ENCODE measurements at regions not wholly inside any gene's neighbourhood (a gene's known extent, or its start where the extent isn't known, plus 50 kb on each side); places are given as distances from the start of the nearest gene placed in this dataset.

- TF ChIP-seq, protein P1, sequence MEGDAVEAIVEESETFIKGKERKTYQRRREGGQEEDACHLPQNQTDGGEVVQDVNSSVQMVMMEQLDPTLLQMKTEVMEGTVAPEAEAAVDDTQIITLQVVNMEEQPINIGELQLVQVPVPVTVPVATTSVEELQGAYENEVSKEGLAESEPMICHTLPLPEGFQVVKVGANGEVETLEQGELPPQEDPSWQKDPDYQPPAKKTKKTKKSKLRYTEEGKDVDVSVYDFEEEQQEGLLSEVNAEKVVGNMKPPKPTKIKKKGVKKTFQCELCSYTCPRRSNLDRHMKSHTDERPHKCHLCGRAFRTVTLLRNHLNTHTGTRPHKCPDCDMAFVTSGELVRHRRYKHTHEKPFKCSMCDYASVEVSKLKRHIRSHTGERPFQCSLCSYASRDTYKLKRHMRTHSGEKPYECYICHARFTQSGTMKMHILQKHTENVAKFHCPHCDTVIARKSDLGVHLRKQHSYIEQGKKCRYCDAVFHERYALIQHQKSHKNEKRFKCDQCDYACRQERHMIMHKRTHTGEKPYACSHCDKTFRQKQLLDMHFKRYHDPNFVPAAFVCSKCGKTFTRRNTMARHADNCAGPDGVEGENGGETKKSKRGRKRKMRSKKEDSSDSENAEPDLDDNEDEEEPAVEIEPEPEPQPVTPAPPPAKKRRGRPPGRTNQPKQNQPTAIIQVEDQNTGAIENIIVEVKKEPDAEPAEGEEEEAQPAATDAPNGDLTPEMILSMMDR (IDR thresholded peaks at IDR 0.05; ENCODE audit: low read length), result no peak
- no peak for TF ChIP-seq EZH2 (optimal IDR thresholded peaks at IDR 0.05; ENCODE audit: low read depth, low read length)
- no peak for TF ChIP-seq EZH2phosphoT487 (IDR thresholded peaks at IDR 0.05; ENCODE audit: low read length)
Observed at GRCh38 chr1:209232197-209232596, 351.3 kb upstream of the CAMK1G start.

Data from MM.1S (cell line).